ENCODE measurements at regions not wholly inside any gene's neighbourhood (a gene's known extent, or its start where the extent isn't known, plus 50 kb on each side); places are given as distances from the start of the nearest gene placed in this dataset.

- H3K79me2 ChIP-seq (ENCODE audit: control insufficient read depth, insufficient read depth, low read length, poor library complexity), result no peaks in the 10 kb centered on the region
These were observed 77.1 kb upstream of the OR9Q1 start for GRCh38 chr11:57946628-57947027.

GRCh38 chr11:57964660-57965059 is 59.0 kb upstream of the OR9Q1 start:
- no peaks in the 10 kb centered on the region for H3K4me1 ChIP-seq (ENCODE audit: control insufficient read depth in 1 of 2, insufficient read depth in 2 of 2, low read length in 2 of 2)
- WGBS (ENCODE audit: extremely low coverage, insufficient coverage, insufficient read length), result no CpG with 5 or more reads among the region's 2 CpGs
- H3K23ac ChIP-seq (ENCODE audit: low read length), result no peak overlapping the region
- no peak overlapping the region for H3K27ac ChIP-seq (ENCODE audit: low read depth, low read length)
- no peak for DNase-seq
- H3K36me3 ChIP-seq (ENCODE audit: control insufficient read depth in 1 of 2, insufficient read depth in 2 of 2, low read length in 2 of 2), result no peaks in the 10 kb centered on the region
- no peak overlapping the region for H3K4me2 ChIP-seq (ENCODE audit: low read length)
- H3K18ac ChIP-seq (ENCODE audit: low read length), result no peak overlapping the region
- no peak overlapping the region for H3K9ac ChIP-seq (ENCODE audit: low read length)
- no peaks in the 10 kb centered on the region for H3K27me3 ChIP-seq (ENCODE audit: insufficient read depth, low read length)
- H2AFZ ChIP-seq (ENCODE audit: insufficient read depth, low read length, poor library complexity), result no peak overlapping the region
- H3K14ac ChIP-seq (ENCODE audit: low read length), result no peak overlapping the region
- H2BK5ac ChIP-seq (ENCODE audit: low read depth, low read length, poor library complexity), result no peak overlapping the region
- no peak overlapping the region for H4K12ac ChIP-seq (ENCODE audit: low read depth, low read length)
- no peak overlapping the region for H2BK12ac ChIP-seq (ENCODE audit: low read length)
- H3K9me3 ChIP-seq (ENCODE audit: insufficient read depth, low read depth, low read length), result no peaks in the 10 kb centered on the region
- H3K79me2 ChIP-seq (ENCODE audit: control insufficient read depth, insufficient read depth, low read length, poor library complexity), result no peaks in the 10 kb centered on the region
- H2BK120ac ChIP-seq (ENCODE audit: insufficient read depth, low read length, poor library complexity), result no peak overlapping the region
- H3K4me3 ChIP-seq (ENCODE audit: low read depth, low read length), result no peak overlapping the region
- H4K91ac ChIP-seq (ENCODE audit: low read depth, low read length), result no peak overlapping the region
- no peak overlapping the region for H3K4ac ChIP-seq (ENCODE audit: low read depth, low read length)
- H4K8ac ChIP-seq (ENCODE audit: low read depth, low read length), result no peak overlapping the region
- H2AK5ac ChIP-seq (ENCODE audit: low read length), result no peak overlapping the region
- no peaks in the 10 kb centered on the region for H3K79me1 ChIP-seq (ENCODE audit: low read length)

More at GRCh38 chr11:57946628-57947027, 77.1 kb upstream of the OR9Q1 start:
- Histone ChIP-seq H2BK5ac (ENCODE audit: low read depth, low read length, poor library complexity) (no peak overlapping the region), H3K79me1 (ENCODE audit: low read length) (no peaks in the 10 kb centered on the region), H3K23ac (ENCODE audit: low read length) (no peak overlapping the region), H3K9ac (ENCODE audit: low read length) (no peak overlapping the region), H2BK12ac (ENCODE audit: low read length) (no peak overlapping the region), H4K12ac (ENCODE audit: low read depth, low read length) (no peak overlapping the region), H3K27me3 (ENCODE audit: insufficient read depth, low read length) (no peaks in the 10 kb centered on the region), H3K4me2 (ENCODE audit: low read length) (no peak overlapping the region), H4K91ac (ENCODE audit: low read depth, low read length) (no peak overlapping the region), H3K36me3 (ENCODE audit: control insufficient read depth in 1 of 2, insufficient read depth in 2 of 2, low read length in 2 of 2) (no peaks in the 10 kb centered on the region), H3K14ac (ENCODE audit: low read length) (no peak overlapping the region), H3K4ac (ENCODE audit: low read depth, low read length) (no peak overlapping the region), H3K4me3 (ENCODE audit: low read depth, low read length) (no peak overlapping the region), H2AK5ac (ENCODE audit: low read length) (no peak overlapping the region), H3K18ac (ENCODE audit: low read length) (no peak overlapping the region), H3K27ac (ENCODE audit: low read depth, low read length) (no peak overlapping the region), H2AFZ (ENCODE audit: insufficient read depth, low read length, poor library complexity) (no peak overlapping the region), H3K4me1 (ENCODE audit: control insufficient read depth in 1 of 2, insufficient read depth in 2 of 2, low read length in 2 of 2) (no peaks in the 10 kb centered on the region), H3K9me3 (ENCODE audit: insufficient read depth, low read depth, low read length) (peaks cover 3% of the 10 kb centered on the region), H4K8ac (ENCODE audit: low read depth, low read length) (no peak overlapping the region), H2BK120ac (ENCODE audit: insufficient read depth, low read length, poor library complexity) (no peak overlapping the region)
- WGBS (ENCODE audit: extremely low coverage, insufficient coverage, insufficient read length), result no CpG with 5 or more reads among the region's 2 CpGs
- no peak for DNase-seq

- H3K4me3 ChIP-seq (ENCODE audit: low read depth, low read length), result no peak overlapping the region
- H3K79me1 ChIP-seq (ENCODE audit: low read length), result no peaks in the 10 kb centered on the region
- no peak overlapping the region for H2AK5ac ChIP-seq (ENCODE audit: low read length)
- no peak overlapping the region for H3K18ac ChIP-seq (ENCODE audit: low read length)
- peaks cover 0 to 2% of the 10 kb centered on the region in 2 experiments for H3K4me1 ChIP-seq (ENCODE audit: control insufficient read depth in 1 of 2, insufficient read depth in 2 of 2, low read length in 2 of 2)
- H3K9ac ChIP-seq (ENCODE audit: low read length), result no peak overlapping the region
- H3K23ac ChIP-seq (ENCODE audit: low read length), result no peak overlapping the region
- H2BK120ac ChIP-seq (ENCODE audit: insufficient read depth, low read length, poor library complexity), result no peak overlapping the region
- no peaks in the 10 kb centered on the region for H3K27me3 ChIP-seq (ENCODE audit: insufficient read depth, low read length)
- no peak overlapping the region for H3K14ac ChIP-seq (ENCODE audit: low read length)
- no peak for DNase-seq
- H3K4ac ChIP-seq (ENCODE audit: low read depth, low read length), result no peak overlapping the region
- H3K79me2 ChIP-seq (ENCODE audit: control insufficient read depth, insufficient read depth, low read length, poor library complexity), result no peaks in the 10 kb centered on the region
- no peak overlapping the region for H2BK5ac ChIP-seq (ENCODE audit: low read depth, low read length, poor library complexity)
- H2AFZ ChIP-seq (ENCODE audit: insufficient read depth, low read length, poor library complexity), result no peak overlapping the region
- no peak overlapping the region for H4K8ac ChIP-seq (ENCODE audit: low read depth, low read length)
- no peak overlapping the region for H3K4me2 ChIP-seq (ENCODE audit: low read length)
- H4K12ac ChIP-seq (ENCODE audit: low read depth, low read length), result no peak overlapping the region
- no peak overlapping the region for H2BK12ac ChIP-seq (ENCODE audit: low read length)
- no peak overlapping the region for H4K91ac ChIP-seq (ENCODE audit: low read depth, low read length)
- peaks cover 3% of the 10 kb centered on the region for H3K9me3 ChIP-seq (ENCODE audit: insufficient read depth, low read depth, low read length)
- no peak overlapping the region for H3K27ac ChIP-seq (ENCODE audit: low read depth, low read length)
- no peaks in the 10 kb centered on the region for H3K36me3 ChIP-seq (ENCODE audit: control insufficient read depth in 1 of 2, insufficient read depth in 2 of 2, low read length in 2 of 2)
- WGBS (ENCODE audit: extremely low coverage, insufficient coverage, insufficient read length), result no CpG with 5 or more reads among the region's 6 CpGs
These were observed 52.2 kb upstream of the OR9Q1 start for GRCh38 chr11:57971272-57972012.

GRCh38 chr11:57972013-57972367 is 51.7 kb upstream of the OR9Q1 start:
- H3K9ac ChIP-seq (ENCODE audit: low read length), result no peak overlapping the region
- H4K8ac ChIP-seq (ENCODE audit: low read depth, low read length), result no peak overlapping the region
- no peak for DNase-seq
- H2BK5ac ChIP-seq (ENCODE audit: low read depth, low read length, poor library complexity), result no peak overlapping the region
- no peak overlapping the region for H3K4ac ChIP-seq (ENCODE audit: low read depth, low read length)
- no peak overlapping the region for H3K14ac ChIP-seq (ENCODE audit: low read length)
- no peak overlapping the region for H2BK120ac ChIP-seq (ENCODE audit: insufficient read depth, low read length, poor library complexity)
- peaks cover 0 to 2% of the 10 kb centered on the region in 2 experiments for H3K4me1 ChIP-seq (ENCODE audit: control insufficient read depth in 1 of 2, insufficient read depth in 2 of 2, low read length in 2 of 2)
- no peaks in the 10 kb centered on the region for H3K79me2 ChIP-seq (ENCODE audit: control insufficient read depth, insufficient read depth, low read length, poor library complexity)
- no peak overlapping the region for H2AFZ ChIP-seq (ENCODE audit: insufficient read depth, low read length, poor library complexity)
- no peak overlapping the region for H2BK12ac ChIP-seq (ENCODE audit: low read length)
- no CpG with 5 or more reads among the region's 2 CpGs for WGBS (ENCODE audit: extremely low coverage, insufficient coverage, insufficient read length)
- H4K91ac ChIP-seq (ENCODE audit: low read depth, low read length), result no peak overlapping the region
- peaks cover 3% of the 10 kb centered on the region for H3K9me3 ChIP-seq (ENCODE audit: insufficient read depth, low read depth, low read length)
- no peak overlapping the region for H3K4me3 ChIP-seq (ENCODE audit: low read depth, low read length)
- H3K23ac ChIP-seq (ENCODE audit: low read length), result no peak overlapping the region
- H3K27ac ChIP-seq (ENCODE audit: low read depth, low read length), result no peak overlapping the region
- no peak overlapping the region for H4K12ac ChIP-seq (ENCODE audit: low read depth, low read length)
- H3K36me3 ChIP-seq (ENCODE audit: control insufficient read depth in 1 of 2, insufficient read depth in 2 of 2, low read length in 2 of 2), result no peaks in the 10 kb centered on the region
- H3K4me2 ChIP-seq (ENCODE audit: low read length), result no peak overlapping the region
- H2AK5ac ChIP-seq (ENCODE audit: low read length), result no peak overlapping the region
- no peak overlapping the region for H3K18ac ChIP-seq (ENCODE audit: low read length)
- no peaks in the 10 kb centered on the region for H3K79me1 ChIP-seq (ENCODE audit: low read length)
- H3K27me3 ChIP-seq (ENCODE audit: insufficient read depth, low read length), result no peaks in the 10 kb centered on the region
